CD4-positive, alpha-beta memory T cell (primary cell): ENCODE measurements at regions not wholly inside any gene's neighbourhood (a gene's known extent, or its start where the extent isn't known, plus 50 kb on each side); places are given as distances from the start of the nearest gene placed in this dataset.
"Not testable (repeated sequence)": the region's sequence is repeated elsewhere in the genome, so short reads cannot be mapped to it uniquely, and the experiment has no call there.

Experiments used
- CTCF ChIA-PET: fragments of 350-600 bp; sonication (Branson Sonifier 250); formaldehyde crosslinking; loops from one replicate; lab custom pipeline; 2021; ENCODE audit warnings: inconsistent platforms; ENCODE audit not compliant: partially characterized antibody; lab: Charles Lee
- POLR2A ChIA-PET: fragments of 350-600 bp; sonication (Branson Sonifier 250); formaldehyde crosslinking; loops from one replicate; lab custom pipeline; 2021; ENCODE audit not compliant: partially characterized antibody; lab: Charles Lee
- DNase-seq, 5 donors: peaks; one replicate each; pipeline versions ENCODE4 v3.0.0 to v3.0.0-alpha.2; 2020 to 2022; ENCODE audit warnings: mixed read lengths in 1 of 5
- H3K27ac ChIP-seq: one replicate; pipeline ENCODE4 v1.7.0; 2013; ENCODE audit warnings: low read depth, low read length
- H3K27me3 ChIP-seq: 2 replicates; pipeline ENCODE4 v1.7.0; 2013; ENCODE audit warnings: mild to moderate bottlenecking, low read length, moderate library complexity; ENCODE audit not compliant: insufficient read depth
- H3K36me3 ChIP-seq: 2 replicates; pipeline ENCODE4 v1.7.0; 2013; ENCODE audit warnings: mild to moderate bottlenecking, low read length, moderate library complexity; ENCODE audit not compliant: insufficient read depth
- H3K4me1 ChIP-seq: 2 replicates; pipeline ENCODE4 v1.7.0; 2013; ENCODE audit warnings: mild to moderate bottlenecking, low read length, moderate library complexity; ENCODE audit not compliant: insufficient read depth
- H3K4me3 ChIP-seq, 2 donors: one replicate each; pipeline ENCODE4 v1.7.0; 2013; ENCODE audit warnings: low read length in 2 of 2, mild to moderate bottlenecking in 1 of 2
- H3K9me3 ChIP-seq, 2 donors: one replicate each; pipeline ENCODE4 v1.7.0; 2013; ENCODE audit warnings: low read length in 2 of 2, control low read depth in 1 of 2; ENCODE audit not compliant: control insufficient read depth in 1 of 2
- H3K27ac Mint-ChIP-seq, 7 donors: one replicate each; pipeline ENCODE4 v1.8.0; 2020 to 2021; ENCODE audit warnings: mixed read lengths in 7 of 7, mild to moderate bottlenecking in 6 of 7, inconsistent platforms in 3 of 7, moderate library complexity in 3 of 7
- H3K27me3 Mint-ChIP-seq, 2 donors: one replicate each; pipeline ENCODE4 v1.8.0; 2020 to 2021; ENCODE audit warnings: mixed read lengths in 2 of 2
- H3K36me3 Mint-ChIP-seq, 2 donors: one replicate each; pipeline ENCODE4 v1.8.0; 2020 to 2021; ENCODE audit warnings: mixed read lengths in 2 of 2, inconsistent platforms in 1 of 2, mild to moderate bottlenecking in 1 of 2
- H3K4me1 Mint-ChIP-seq, 4 donors: one replicate each; pipeline ENCODE4 v1.8.0; 2020 to 2021; ENCODE audit warnings: mixed read lengths in 4 of 4, mild to moderate bottlenecking in 1 of 4
- H3K4me3 Mint-ChIP-seq, 8 donors: one replicate each; pipeline ENCODE4 v1.8.0; 2020 to 2021; ENCODE audit warnings: mixed read lengths in 8 of 8, mild to moderate bottlenecking in 7 of 8, moderate library complexity in 6 of 8, inconsistent platforms in 3 of 8
- H3K9me3 Mint-ChIP-seq, 8 donors: one replicate each; pipeline ENCODE4 v1.8.0; 2020 to 2021; ENCODE audit warnings: mixed read lengths in 8 of 8, mild to moderate bottlenecking in 5 of 8, inconsistent platforms in 3 of 8, moderate library complexity in 1 of 8
- intact Hi-C: fragments of 100-400 bp; cut with micrococcal nuclease; formaldehyde crosslinking; loops from one replicate; pipeline ENCODE4 v1.15.1; 2023

- H3K27me3 Mint-ChIP-seq, H3K27ac Mint-ChIP-seq, H3K4me1 ChIP-seq, CTCF ChIA-PET, H3K4me1 Mint-ChIP-seq, H3K27ac ChIP-seq, H3K9me3 ChIP-seq, intact Hi-C loops, H3K27me3 ChIP-seq, H3K4me3 ChIP-seq, H3K4me3 Mint-ChIP-seq, H3K36me3 Mint-ChIP-seq, H3K36me3 ChIP-seq, POLR2A ChIA-PET: not testable (repeated sequence)
- H3K9me3 Mint-ChIP-seq, result peaks cover 7 to 12% (median 10%) of the 10 kb centered on the region in 8 donors
- peak in 1 of 5 donors; percentile 8 for DNase-seq
Measured at GRCh38 chr21:10270211-10270610, 251.2 kb upstream of the TPTE start.

GRCh38 chr21:10271666-10272207, 249.6 kb upstream of the TPTE start:
- H3K4me1 ChIP-seq, H3K4me3 Mint-ChIP-seq, DNase-seq, H3K27ac Mint-ChIP-seq, H3K9me3 ChIP-seq, H3K36me3 Mint-ChIP-seq, H3K27me3 Mint-ChIP-seq, H3K27me3 ChIP-seq, H3K4me1 Mint-ChIP-seq, H3K36me3 ChIP-seq, intact Hi-C loops, H3K4me3 ChIP-seq, POLR2A ChIA-PET, CTCF ChIA-PET, H3K27ac ChIP-seq: not testable (repeated sequence)
- H3K9me3 Mint-ChIP-seq, result peaks cover 7 to 12% (median 10%) of the 10 kb centered on the region in 8 donors

GRCh38 chr21:10272216-10272615, 249.2 kb upstream of the TPTE start:
- H3K36me3 Mint-ChIP-seq, result peaks cover 0 to 3% of the 10 kb centered on the region in 2 donors
- intact Hi-C loops, result no loop called here
- peaks cover 7 to 12% (median 10%) of the 10 kb centered on the region in 8 donors for H3K9me3 Mint-ChIP-seq
- POLR2A ChIA-PET, result no interaction called here
- no peaks in the 10 kb centered on the region for H3K36me3 ChIP-seq
- H3K27me3 ChIP-seq, result no peaks in the 10 kb centered on the region
- H3K9me3 ChIP-seq, result no peaks in the 10 kb centered on the region
- no peak overlapping the region for H3K27ac ChIP-seq
- H3K4me1 Mint-ChIP-seq, result no peaks in the 10 kb centered on the region
- no peak overlapping the region for H3K4me3 Mint-ChIP-seq
- H3K4me1 ChIP-seq, result no peaks in the 10 kb centered on the region
- no peak overlapping the region for H3K27ac Mint-ChIP-seq
- H3K4me3 ChIP-seq, result no peak overlapping the region
- no peak for DNase-seq
- CTCF ChIA-PET, result no interaction called here
- no peaks in the 10 kb centered on the region for H3K27me3 Mint-ChIP-seq

GRCh38 chr21:10273196-10273595, 248.2 kb upstream of the TPTE start:
- Mint-ChIP-seq H3K27me3 (no peaks in the 10 kb centered on the region), H3K4me1 (no peaks in the 10 kb centered on the region), H3K9me3 (peaks cover 7 to 12% (median 10%) of the 10 kb centered on the region in 8 donors), H3K36me3 (peaks cover 0 to 3% of the 10 kb centered on the region in 2 donors), H3K27ac (no peak overlapping the region), H3K4me3 (no peak overlapping the region)
- Histone ChIP-seq H3K4me1 (no peaks in the 10 kb centered on the region), H3K27ac (no peak overlapping the region), H3K4me3 (no peak overlapping the region), H3K9me3 (no peaks in the 10 kb centered on the region), H3K27me3 (no peaks in the 10 kb centered on the region), H3K36me3 (no peaks in the 10 kb centered on the region)
- POLR2A ChIA-PET, result no interaction called here
- CTCF ChIA-PET, result no interaction called here
- no peak for DNase-seq
- intact Hi-C loops, result no loop called here

- H3K27me3 ChIP-seq, H3K4me3 ChIP-seq, H3K4me3 Mint-ChIP-seq, H3K4me1 ChIP-seq, H3K36me3 ChIP-seq, CTCF ChIA-PET, H3K27me3 Mint-ChIP-seq, H3K36me3 Mint-ChIP-seq, H3K27ac Mint-ChIP-seq, H3K9me3 ChIP-seq, intact Hi-C loops, H3K27ac ChIP-seq, H3K4me1 Mint-ChIP-seq, POLR2A ChIA-PET: not testable (repeated sequence)
- DNase-seq, result peak in 1 of 5 donors; percentile 24
- peaks cover 7 to 12% (median 10%) of the 10 kb centered on the region in 8 donors for H3K9me3 Mint-ChIP-seq
Measured at GRCh38 chr21:10273794-10274338, 247.5 kb upstream of the TPTE start.
